ENCODE measurements at regions not wholly inside any gene's neighbourhood (a gene's known extent, or its start where the extent isn't known, plus 50 kb on each side); places are given as distances from the start of the nearest gene placed in this dataset.
"Not testable (repeated sequence)": the region's sequence is repeated elsewhere in the genome, so short reads cannot be mapped to it uniquely, and the experiment has no call there.

GRCh38 chr16:73943184-73943583, 353.4 kb upstream of the PSMD7 start:
- TF ChIP-seq, protein P1, sequence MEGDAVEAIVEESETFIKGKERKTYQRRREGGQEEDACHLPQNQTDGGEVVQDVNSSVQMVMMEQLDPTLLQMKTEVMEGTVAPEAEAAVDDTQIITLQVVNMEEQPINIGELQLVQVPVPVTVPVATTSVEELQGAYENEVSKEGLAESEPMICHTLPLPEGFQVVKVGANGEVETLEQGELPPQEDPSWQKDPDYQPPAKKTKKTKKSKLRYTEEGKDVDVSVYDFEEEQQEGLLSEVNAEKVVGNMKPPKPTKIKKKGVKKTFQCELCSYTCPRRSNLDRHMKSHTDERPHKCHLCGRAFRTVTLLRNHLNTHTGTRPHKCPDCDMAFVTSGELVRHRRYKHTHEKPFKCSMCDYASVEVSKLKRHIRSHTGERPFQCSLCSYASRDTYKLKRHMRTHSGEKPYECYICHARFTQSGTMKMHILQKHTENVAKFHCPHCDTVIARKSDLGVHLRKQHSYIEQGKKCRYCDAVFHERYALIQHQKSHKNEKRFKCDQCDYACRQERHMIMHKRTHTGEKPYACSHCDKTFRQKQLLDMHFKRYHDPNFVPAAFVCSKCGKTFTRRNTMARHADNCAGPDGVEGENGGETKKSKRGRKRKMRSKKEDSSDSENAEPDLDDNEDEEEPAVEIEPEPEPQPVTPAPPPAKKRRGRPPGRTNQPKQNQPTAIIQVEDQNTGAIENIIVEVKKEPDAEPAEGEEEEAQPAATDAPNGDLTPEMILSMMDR (IDR thresholded peaks at IDR 0.05): not testable (repeated sequence)
- not testable (repeated sequence) for TF ChIP-seq POLR2A (IDR thresholded peaks at IDR 0.05)

All from tibial nerve (tissue), 3 donors.